GM21381 (cell line): ENCODE measurements at regions not wholly inside any gene's neighbourhood (a gene's known extent, or its start where the extent isn't known, plus 50 kb on each side); places are given as distances from the start of the nearest gene placed in this dataset.
"Not testable (repeated sequence)": the region's sequence is repeated elsewhere in the genome, so short reads cannot be mapped to it uniquely, and the experiment has no call there.

ENCODE experiments used
- ATAC-seq: cut with Tn5 transposase; IDR thresholded peaks from one replicate; pipeline ENCODE4 v1.9.1; 2021; ENCODE audit warnings: mild to moderate bottlenecking, moderate library complexity; ENCODE audit not compliant: unreplicated experiment

- no peak for ATAC-seq
Measured at GRCh38 chr6:56904068-56904467, 50.8 kb upstream of the BEND6 start.

DNA sequence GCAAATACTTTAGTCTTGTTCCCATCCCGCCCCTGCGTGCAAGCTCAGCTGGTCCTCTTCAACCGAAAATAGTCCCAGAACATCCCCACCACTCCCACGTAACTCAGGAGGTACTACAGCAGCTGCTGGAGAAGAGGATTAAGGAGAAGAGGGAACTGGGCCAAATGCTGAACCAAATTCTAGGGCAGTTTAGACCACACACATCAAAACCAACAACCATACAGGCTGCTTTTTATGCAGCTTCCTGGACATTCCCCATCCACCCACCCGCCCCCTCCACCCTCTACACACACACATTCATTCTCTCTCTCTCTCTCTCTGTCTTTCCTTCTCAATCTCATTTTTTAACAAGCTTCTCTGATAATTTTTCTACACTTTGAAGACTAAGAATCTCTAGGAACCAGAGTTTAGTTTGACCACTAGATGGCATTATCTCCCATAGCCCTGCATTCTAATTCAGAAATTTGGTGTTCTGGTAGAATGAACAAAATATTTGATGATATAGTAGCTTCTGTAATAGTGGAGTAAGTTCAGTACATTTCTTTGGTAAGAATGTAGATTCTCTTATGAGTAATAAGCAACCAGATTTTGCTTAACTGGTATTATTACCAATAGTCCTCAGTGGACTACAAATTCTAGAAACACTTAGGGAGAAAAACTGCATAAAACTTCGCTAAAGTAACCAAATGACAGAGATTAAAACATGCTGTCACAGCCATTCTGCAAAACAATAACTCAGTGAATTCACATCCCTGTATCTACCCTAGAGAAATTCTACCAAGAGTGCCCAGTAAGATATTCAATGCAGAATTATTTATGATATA is 52.1 kb upstream of the BEND6 start:
- ATAC-seq = no peak

DNA sequence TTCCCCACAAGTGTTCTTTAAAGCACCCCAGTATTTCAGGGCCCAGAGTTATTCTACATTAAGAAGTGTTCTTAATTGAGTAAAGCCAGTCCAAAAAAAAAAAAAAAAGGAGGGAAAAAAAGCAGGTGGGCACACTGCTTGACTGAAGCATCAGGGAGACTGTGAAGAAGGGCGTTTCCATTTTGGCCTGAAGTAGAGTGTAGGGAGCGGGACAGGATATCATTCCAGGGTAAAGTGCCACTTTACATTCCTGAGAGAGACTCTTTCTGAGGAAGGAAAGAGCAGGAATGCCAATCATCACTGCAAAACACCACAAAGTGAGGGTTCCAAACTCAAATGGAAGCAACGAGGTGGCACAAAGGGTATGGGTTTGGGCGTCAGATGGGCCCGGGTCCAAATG is 54.1 kb upstream of the BEND6 start:
- ATAC-seq = no peak

GRCh38 chr6:56899753-56900152 is 55.2 kb upstream of the BEND6 start:
- no peak for ATAC-seq

- ATAC-seq = no peak
Measured at GRCh38 chr6:56899311-56899710, 55.6 kb upstream of the BEND6 start.

DNA sequence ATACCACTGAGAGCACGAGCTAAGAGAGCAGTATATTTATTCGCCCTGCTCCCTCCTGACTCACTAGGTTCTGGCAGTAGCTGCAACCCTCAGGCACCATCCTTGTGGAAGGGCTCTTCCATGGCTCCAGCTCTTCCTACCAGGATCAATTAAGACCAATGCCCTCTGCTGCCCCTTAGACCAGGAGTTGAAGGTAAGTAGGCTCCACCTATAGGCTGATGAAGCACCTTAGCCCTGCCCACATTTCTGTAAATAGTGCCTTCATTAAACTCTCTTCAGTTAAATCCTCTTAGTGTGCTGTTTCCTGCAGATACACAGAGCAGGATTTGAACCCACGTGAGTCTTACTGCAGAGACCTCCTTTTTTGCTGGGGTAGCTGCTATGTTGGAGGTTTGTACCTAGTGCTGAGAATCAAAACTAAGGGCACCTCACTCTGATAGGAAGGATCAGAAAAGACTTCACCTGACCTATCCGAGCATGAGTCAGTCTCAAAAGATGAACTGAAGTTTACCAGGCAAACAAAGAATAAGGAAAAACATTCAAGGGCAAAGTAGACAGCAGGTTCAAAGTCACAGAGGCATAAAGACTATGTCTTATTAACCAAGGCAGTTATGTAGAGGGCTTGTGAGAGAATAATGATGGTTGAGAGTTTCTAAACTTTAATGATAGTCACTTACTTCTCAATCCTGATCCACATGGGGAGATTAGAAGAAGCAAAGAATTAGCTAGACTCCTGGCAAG is 56.9 kb upstream of the BEND6 start:
- ATAC-seq = no peak

DNA sequence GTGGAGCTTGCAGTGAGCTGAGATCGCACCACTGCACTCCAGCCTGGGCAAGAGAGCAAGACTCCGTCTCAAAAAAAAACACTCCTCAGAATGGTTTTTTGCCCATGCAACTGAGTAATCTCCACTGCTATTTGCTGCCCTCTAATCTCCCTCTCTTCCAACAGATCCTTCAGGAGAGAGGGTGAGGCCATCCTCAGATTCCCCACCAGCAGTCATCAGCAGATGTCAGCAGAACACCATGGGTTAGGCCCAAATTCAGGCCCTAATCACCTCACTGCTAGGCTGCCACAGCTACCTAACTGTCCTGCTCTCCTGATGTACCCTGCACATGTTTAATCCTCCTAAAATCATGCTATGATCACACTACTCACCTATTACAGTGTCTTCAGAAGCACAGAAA is 63.2 kb upstream of the BEND6 start:
- ATAC-seq = no peak

- peak; percentile 95 for ATAC-seq
Measured at GRCh38 chr6:56890683-56891429, 64.1 kb upstream of the BEND6 start.

- no peak for ATAC-seq
Measured at GRCh38 chr6:56890066-56890465, 64.8 kb upstream of the BEND6 start.

DNA sequence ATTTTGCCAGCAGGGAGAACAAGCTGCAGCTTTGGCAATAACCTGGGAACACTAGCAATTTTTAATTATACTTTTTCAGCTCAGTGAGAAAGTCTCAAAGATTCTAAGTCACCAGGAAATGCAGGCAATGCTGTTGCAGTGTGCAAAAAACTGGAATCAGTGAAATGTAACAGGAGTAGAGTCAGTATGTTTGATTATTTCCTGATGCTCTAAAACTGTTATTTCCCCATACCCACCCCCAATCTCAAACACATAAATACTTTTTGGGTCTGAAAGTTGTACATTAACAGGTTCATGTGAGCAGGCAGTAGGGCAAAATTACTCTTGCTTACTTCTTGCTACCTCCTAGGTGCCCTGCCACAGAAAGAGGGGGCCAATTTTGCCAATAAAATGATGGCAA is 65.4 kb upstream of the BEND6 start:
- ATAC-seq = no peak

DNA sequence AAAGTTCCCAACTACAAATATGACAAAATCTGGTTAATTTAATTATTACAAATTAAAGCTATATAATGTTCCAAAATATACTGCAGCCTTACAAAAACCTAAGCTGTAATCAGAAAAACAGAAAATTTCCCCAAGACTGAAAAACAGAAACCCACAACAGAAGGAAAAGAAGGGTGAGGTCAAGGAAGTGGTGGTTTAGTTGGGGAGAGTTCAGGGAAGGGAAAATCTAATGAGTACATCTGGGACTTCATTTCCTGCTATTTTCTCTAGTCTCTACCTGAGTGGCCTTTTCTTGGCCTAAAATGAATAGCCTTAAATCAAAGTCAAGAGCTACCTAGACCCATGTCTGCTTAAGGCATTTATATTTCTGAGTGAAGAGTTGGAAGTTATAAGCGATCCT is 66.2 kb upstream of the BEND6 start:
- ATAC-seq = no peak

DNA sequence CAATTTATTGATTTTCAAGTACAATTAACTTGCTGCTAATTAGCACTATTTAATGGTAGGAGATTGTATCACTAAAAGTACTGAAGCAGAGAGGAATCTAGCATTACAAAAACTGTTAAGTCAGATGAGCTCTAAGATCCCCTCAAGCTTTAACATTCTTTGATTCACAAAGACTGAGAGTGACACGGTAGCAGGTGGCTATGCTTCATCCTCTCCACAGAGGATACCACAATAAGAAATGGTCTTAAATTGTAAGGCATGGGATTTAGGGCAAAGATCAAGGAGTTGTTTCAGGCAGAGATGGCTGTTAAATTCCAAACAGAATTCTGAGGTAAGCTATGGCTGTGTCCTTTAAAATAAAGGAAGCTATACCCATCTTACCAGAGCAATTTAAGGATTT is 67.8 kb upstream of the BEND6 start:
- no peak for ATAC-seq

- ATAC-seq = no peak
Measured at GRCh38 chr6:56877922-56878321, 77.0 kb upstream of the BEND6 start.

DNA sequence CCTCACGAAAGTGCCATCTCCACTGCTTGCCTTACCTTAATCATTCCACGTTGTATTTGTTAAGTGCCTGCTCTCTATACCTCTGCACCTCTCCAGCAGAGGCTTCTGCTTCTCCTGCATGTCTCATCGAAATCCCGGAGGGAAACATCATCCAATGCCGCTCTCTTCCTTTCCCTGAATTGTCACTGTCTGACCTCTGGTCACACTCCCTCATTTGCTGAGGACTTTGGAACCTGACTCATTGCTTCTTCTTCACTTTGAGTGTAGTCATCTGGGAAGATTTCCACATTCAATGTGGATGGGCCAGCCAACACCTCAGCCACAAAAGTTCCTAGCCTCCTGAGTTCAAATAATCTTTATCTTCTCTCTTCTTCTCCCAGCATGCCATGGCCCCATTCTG is 78.9 kb upstream of the BEND6 start:
- ATAC-seq = no peak

DNA sequence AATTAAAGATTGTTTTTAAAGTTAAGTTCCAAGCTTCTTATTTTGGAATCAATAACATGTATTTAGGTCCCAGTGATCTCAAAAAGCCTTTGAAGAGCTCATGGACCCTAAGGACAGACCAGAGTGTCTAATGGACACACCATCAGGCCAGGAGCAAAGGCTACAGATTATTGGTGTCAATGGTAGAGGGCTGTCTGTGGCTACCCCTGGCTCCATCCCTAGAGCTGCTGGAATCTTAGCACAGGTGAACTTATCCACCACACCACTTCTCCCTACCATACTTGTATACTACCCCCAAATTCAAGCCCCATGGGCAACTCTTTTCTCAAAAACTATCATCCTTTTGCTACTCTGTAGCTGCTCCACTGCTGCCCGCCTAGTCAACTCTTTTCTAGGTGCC is 79.4 kb upstream of the BEND6 start:
- no peak for ATAC-seq

GRCh38 chr6:56874328-56874727 is 80.6 kb upstream of the BEND6 start:
- ATAC-seq = no peak

DNA sequence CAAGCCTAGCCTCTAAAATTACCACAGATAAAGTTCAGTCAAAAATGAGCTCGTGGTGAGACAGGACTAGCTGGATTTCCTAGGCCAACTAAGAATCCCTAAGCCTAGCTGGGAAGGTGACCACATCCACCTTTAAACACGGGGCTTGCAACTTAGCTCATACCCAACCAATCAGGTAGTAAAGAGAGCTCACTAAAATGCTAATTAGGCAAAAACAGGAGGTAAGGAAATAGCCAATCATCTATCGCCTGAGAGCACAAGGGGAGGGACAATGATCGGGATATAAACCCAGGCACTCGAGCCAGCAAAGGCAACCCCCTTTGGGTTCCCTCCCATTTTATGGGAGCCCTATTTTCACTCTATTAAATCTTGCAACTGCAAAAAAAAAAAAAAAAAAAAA is 84.9 kb upstream of the BEND6 start:
- ATAC-seq = not testable (repeated sequence)

DNA sequence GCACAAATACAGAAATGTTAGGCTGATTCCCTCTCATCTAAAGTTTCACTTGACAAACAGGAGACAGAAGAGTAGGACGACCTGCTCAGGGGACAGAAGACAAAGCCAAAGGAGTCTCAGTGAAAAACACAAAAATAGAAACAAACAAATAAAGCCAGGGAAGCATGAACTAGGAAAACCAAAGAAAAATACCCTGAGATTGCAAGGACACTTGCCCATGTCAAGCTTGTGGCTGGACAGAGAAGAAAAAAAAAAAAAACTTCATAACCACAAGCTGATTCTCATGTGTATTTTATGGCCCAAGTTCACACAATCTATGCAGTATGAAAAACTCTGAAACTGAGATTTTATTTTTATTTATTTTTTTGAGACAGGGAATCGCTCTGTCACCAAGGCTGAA is 85.6 kb upstream of the BEND6 start:
- no peak for ATAC-seq

DNA sequence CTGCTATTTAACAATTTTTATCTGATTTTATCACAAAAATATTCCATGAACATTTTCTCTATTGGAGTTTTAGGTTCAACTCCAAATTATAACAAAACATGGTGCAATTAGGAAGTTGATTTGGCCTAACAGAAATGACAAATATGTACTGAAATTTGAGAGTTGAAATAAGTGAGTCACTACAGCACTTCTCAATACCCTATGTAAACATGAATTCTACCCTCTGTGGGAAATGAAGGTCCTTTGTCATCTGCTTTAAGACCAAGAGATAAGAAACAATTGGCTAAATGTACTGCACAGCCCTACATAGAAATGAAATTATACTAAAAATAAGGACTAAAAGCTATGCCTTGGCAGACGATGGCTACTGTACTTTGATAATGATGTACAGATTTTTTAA is 86.2 kb upstream of the BEND6 start:
- no peak for ATAC-seq

GRCh38 chr6:56866917-56867522 is 87.9 kb upstream of the BEND6 start:
- ATAC-seq = no peak
